HG02642 (cell line): ENCODE measurements at regions not wholly inside any gene's neighbourhood (a gene's known extent, or its start where the extent isn't known, plus 50 kb on each side); places are given as distances from the start of the nearest gene placed in this dataset.

Experiments
- ATAC-seq: cut with Tn5 transposase; IDR thresholded peaks from one replicate; pipeline ENCODE4 v1.9.1; 2021; ENCODE audit warnings: mild to moderate bottlenecking; ENCODE audit not compliant: unreplicated experiment, poor library complexity

GRCh38 chr6:24987446-24988115, 51.8 kb upstream of the RIPOR2 start:
- ATAC-seq = no peak

- ATAC-seq = no peak
Observed at GRCh38 chr6:24988562-24988961, 52.8 kb upstream of the RIPOR2 start.

GRCh38 chr6:24990236-24990845, 54.6 kb upstream of the RIPOR2 start:
- ATAC-seq = no peak

GRCh38 chr6:24990944-24991809, 55.4 kb upstream of the RIPOR2 start:
- ATAC-seq = peak; percentile 17

- ATAC-seq = peak; percentile 78
Observed at GRCh38 chr6:24991810-24992467, 56.2 kb upstream of the RIPOR2 start.

GRCh38 chr6:24994812-24995211, 59.1 kb upstream of the RIPOR2 start:
- no peak for ATAC-seq

GRCh38 chr6:24995270-24995669, 59.5 kb upstream of the RIPOR2 start:
- ATAC-seq = no peak

GRCh38 chr6:24996269-24996836, 60.6 kb upstream of the RIPOR2 start:
- ATAC-seq = no peak

- no peak for ATAC-seq
Observed at GRCh38 chr6:24997231-24997630, 61.5 kb upstream of the RIPOR2 start.

GRCh38 chr6:24997905-24998304, 62.1 kb upstream of the RIPOR2 start:
- no peak for ATAC-seq

GRCh38 chr6:25002326-25003091, 66.7 kb upstream of the RIPOR2 start:
- ATAC-seq = no peak

- ATAC-seq = no peak
Observed at GRCh38 chr6:25004357-25004756, 68.6 kb upstream of the RIPOR2 start.

- no peak for ATAC-seq
Observed at GRCh38 chr6:25005010-25005409, 69.2 kb upstream of the RIPOR2 start.

- ATAC-seq = no peak
Observed at GRCh38 chr6:25006075-25006474, 70.3 kb upstream of the RIPOR2 start.

GRCh38 chr6:25006565-25007001, 70.8 kb upstream of the RIPOR2 start:
- peak; percentile 51 for ATAC-seq

- peak; percentile 80 for ATAC-seq
Observed at GRCh38 chr6:25007269-25007699, 71.5 kb upstream of the RIPOR2 start.

- ATAC-seq = no peak
Observed at GRCh38 chr6:25008707-25009392, 73.1 kb upstream of the RIPOR2 start.

GRCh38 chr6:25009393-25009710, 73.6 kb upstream of the RIPOR2 start:
- ATAC-seq = no peak

- ATAC-seq = no peak
Observed at GRCh38 chr6:25010176-25010575, 74.4 kb upstream of the RIPOR2 start.
